GM11168 (cell line): ENCODE measurements at regions not wholly inside any gene's neighbourhood (a gene's known extent, or its start where the extent isn't known, plus 50 kb on each side); places are given as distances from the start of the nearest gene placed in this dataset.

ENCODE experiments used
- in situ Hi-C: fragments of 300-500 bp; cut with MboI; formaldehyde crosslinking; loops from one replicate; pipeline ENCODE4 v1.12.0; 2022; ENCODE audit warnings: low sequenced_read_pairs; ENCODE audit not compliant: unreplicated experiment

DNA sequence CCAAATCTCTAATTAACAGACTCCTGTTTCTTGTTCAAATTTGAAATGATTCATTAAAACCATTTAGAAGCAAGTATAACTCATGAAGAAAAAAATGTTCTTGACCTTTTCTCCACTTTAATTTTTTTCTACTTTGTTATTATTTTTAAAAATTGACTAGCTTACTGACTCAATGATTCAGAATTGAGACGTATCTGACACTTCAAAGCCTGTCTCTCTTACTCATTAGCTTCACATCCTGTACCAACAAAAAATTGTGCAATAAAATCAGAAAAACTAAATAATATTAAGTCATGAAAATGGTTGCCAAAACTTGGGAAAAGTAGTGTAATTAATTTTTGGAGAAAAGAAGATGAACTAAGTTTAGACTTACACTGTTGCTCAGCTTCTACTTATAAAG is 331.2 kb downstream of the SLC16A7 start:
- in situ Hi-C loops = no loop called here

DNA sequence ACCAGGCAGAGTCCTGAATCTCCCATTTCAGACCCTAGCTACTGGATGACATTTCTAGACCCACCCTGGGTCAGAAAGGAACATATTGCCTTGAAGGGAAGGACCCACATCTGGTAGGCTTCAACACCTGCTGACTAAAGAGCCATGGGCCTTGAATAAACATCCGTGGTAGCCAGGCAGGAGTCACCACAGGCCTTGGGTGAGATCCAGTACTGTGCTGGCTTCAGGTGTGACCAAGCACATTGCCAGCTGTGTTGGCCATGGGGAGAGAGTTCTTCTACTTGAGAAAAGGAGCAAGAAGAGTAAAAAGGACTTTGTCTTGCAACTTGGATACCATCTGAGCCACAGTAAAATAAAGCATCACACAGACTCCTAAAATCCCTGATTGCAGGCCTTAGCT is 332.6 kb downstream of the SLC16A7 start:
- in situ Hi-C loops = no loop called here

DNA sequence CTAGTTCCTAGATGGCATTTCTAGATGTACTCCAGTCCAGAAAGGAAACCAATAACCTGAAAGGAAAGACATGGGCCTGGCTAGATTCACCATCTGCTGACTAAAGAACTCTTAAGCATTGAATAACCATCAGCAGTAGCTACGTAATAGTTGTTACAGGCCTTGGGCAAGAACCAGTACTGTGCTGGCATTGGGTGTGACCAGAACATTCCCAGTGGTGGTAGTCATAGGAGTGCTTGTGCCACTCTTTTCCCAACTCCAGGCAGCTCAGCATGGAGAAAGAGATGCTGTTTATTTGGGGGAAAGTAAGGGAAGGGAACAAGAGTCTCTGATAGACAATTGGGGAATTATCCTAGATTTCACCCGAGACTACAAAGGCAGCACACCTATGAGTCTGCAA is 333.3 kb downstream of the SLC16A7 start:
- in situ Hi-C loops = no loop called here

DNA sequence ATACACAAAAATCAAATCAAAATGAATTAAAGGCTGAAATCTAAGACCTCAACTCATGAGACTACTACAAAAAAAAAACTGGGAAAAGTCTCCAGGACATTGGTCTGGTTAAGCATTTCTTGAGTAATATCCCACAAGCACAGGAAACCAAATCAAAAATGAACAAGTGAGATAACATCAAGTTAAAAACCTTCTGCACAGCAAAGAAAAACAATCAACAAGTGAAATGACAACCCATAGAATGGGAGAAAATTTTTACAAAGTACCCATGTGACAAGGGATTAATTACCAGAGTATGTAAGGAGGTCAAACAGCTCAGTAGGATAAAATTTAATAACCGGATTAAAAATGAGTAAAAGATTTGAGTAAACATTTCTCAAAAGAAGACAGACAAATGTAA is 338.7 kb downstream of the SLC16A7 start:
- in situ Hi-C loops = no loop called here

DNA sequence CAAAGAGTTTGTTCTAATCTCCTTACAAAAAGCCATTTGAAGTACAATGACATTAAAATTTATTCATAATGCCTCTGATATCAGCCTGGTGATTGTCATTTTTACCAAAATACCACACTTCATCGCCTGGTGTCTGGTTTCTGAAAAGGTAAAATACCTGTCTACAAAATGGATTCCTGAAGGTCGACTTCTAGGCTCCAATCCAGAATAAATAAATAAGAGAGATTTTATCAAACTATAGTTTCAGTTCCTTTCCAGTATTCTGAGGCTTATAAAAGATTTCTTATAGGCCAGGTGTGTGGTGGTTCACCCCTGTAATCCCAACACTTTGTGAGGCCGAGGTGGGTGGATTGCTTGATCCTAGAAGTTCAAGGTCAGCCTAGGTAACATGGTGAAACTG is 340.7 kb downstream of the SLC16A7 start:
- in situ Hi-C loops = no loop called here

DNA sequence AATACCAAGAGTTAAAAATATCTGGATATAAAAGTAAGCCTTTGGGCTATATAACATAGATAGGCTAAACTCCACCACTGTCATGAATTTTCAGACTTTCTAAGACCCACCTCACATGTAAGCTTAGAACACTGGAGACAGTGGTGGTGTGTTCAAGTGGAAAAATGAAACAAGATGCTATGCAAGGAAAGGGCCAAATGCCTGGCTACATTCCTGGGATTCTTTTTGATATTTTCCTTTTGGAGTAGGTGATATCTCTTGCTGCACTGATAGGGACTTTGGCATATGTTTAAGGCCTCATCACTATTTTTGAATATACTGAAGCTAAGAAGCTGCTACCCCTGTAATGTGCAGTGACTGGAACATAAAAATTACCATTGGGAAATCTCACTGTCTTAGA is 341.3 kb downstream of the SLC16A7 start:
- in situ Hi-C loops = no loop called here

DNA sequence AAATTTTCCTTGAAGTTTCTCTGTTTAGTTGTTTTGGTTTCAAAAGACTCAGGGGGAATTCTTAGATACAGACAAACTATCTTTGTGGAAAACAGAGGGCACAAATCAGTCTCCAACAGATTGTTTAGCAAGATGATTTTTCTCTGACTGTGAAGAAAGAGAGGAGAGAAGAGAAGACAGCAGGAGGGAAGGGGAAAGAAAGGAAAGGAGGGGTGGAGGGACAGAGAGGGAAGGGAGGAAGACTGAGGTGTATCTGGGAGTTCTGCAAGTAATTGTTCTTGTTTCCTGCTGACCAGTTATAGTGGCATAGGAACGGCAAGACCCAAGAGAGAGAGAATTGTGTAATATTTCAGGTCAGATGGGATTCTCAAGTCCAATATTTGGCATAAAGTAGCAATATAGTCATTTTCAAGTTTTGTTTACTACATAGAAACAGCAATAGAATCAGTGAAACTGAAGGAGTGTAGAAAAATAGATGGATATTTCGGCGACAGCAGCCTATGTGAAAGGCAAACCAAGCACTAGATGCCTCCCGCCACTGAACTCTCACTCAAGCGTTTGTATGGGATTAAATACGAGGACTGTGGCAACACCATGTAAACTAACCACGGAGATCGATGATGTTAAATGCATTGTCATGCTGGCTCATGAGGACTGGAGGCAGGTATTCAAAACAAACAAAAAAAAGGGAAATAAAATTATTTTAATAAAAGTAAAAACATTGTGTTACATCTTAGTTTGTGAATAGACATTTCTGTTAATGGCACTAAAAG is 342.5 kb downstream of the SLC16A7 start:
- in situ Hi-C loops = no loop called here

DNA sequence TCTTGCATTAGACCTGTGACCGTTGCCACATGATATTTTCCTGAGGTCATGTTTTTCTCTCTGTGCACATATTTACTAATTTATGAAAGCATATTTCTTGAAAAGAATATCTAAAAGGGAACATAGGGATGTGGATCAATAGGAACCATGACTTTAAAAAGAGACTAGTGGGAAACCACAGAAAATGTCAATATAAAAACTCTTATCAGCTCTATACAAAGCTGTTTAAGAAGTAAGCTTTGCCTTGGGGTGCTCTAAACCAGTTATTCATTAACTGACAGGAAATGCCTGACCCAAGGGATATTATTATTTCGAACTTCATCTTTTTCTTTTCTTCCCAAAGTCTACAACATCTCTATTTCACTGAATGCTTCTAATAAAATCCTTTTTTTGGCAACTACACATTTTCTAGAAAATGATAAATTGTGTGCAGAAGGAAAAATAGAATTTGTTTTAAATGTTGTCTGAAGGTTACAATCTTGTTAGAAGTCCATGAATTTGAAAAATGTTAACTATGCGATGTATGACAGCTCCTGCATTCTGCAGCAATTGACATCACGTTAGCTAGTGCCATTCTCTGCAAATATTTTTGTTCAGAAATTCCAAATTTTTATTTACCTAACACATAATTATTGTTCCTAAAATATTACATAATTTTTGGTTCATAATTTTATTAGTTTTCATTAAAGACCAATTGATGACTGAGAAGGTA is 345.0 kb downstream of the SLC16A7 start:
- in situ Hi-C loops = no loop called here

DNA sequence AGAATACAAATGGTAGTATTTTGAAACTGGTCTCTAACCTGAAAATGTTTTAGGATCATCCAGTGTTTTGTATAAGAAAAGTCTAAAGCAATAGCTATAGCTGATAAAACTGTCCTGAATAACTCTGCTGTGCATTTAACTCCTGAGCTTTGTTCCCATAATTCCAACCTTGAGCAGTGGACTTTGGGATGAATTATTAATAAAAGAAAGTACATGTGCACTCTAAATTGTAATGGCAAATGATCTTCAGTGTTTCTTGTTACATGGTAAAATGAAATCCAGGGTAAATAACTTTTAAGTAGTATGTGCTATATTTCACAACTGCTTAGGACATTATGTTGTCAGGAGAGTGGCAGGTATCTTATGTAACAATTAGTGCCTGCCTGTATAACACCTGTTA is 345.6 kb downstream of the SLC16A7 start:
- in situ Hi-C loops = no loop called here

DNA sequence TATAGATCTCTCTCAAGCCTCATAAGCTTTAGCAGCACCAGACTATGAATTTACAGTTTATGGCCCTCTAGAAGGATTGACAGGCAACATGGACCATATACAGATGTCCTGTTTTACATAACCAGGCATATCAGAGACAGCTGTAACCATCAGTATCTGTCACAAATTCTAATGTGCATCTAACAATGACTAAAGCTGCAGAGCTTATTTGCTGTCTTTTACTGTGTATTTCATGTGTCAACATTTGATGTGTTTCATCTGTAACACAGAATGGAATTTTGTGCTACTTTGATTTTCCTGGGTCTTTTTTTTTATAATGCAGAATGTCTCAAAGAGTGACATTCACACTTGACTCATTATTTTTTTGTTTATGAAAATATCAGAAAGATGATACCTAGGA is 348.3 kb downstream of the SLC16A7 start:
- in situ Hi-C loops = no loop called here

DNA sequence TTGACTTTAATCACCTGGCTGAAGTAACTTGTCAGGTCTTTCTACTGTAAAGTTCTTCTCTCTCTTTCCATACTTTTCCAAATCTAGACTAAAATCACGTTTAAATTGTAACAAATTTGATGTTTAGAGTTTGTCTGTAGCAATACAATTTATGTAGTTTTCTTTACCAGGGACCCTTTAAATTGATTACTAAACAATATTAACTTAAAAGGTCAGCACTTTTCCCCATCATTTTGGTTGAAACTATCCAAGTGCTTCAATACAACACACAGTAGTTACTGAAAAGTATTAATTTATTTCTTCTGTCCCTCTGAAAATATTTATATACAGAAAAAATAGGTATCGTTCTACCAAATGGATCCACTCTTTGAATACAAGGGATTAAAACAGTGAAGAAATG is 350.8 kb downstream of the SLC16A7 start:
- in situ Hi-C loops = no loop called here

DNA sequence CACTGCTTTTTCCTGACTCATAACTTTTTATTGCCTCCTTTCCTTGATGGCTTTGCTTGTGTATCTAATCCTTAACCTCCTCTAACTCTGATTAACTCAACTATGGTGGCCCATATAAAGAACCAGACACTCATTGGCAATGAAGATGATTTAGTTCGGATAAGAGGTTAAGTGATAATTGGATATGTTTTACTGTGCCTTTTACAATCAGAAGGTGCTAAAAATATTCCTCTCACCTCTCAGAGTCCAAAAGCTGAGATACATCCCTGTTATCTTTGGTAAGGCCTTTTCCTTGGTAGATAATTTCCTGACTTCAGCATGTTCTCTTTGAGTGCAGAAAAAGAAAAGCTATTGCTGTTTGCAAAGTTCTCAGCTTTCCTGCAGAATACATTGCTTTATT is 367.7 kb downstream of the SLC16A7 start:
- in situ Hi-C loops = no loop called here

DNA sequence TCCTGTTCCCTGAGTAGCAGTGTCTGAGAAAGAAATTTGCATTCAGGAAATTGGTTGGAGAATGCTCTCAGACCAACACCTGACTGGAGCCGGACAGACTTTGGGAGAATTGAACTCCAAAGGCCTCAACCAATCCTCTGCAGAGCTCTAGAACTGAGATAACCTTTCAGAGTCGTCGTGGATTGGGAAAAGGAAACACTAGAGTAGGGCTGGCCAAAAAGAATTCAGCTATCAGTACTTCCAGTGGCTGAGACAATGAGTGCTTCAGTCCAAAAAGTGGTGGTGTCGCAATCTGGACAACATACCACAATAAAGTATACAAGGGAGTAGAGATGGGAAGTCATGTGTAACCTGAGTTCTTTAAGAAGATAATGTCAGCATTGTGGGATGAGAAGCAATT is 377.1 kb downstream of the SLC16A7 start:
- in situ Hi-C loops = no loop called here

DNA sequence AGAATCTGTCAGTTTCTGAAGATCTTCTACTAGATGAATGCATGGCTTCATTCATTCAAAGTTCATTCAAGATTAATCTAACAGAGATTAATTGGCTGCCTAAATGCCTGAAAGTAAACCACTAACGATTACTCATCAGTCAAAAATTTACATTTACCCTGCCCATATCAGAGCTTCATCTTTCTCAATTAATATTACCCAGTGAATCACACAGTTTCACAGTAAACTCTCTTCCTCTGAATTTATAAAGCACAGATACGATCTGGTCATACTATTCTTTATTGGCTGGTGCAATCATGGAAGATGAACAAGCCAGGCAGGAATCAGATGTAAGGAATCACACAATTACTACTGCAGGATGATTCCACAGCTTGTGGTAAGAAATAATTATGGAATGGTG is 377.7 kb downstream of the SLC16A7 start:
- in situ Hi-C loops = no loop called here

DNA sequence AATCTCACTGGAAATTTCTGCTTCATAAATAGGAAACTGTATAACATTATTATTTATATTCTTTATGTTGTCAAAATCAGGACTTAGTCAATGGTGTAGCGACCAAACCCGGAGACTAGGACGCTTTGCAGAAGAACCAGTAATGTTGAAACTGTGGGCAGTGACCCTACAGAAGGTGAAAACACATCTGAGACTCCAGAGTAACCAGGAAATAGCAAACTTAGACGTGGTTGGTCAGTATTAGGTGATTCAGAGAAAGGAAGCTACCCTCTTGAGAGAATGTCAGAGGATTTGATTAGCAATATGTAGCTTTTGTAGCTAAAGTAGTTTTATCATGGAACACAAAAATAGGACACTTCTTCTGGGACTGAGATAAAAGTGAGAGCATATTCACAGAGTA is 381.9 kb downstream of the SLC16A7 start:
- in situ Hi-C loops = no loop called here

DNA sequence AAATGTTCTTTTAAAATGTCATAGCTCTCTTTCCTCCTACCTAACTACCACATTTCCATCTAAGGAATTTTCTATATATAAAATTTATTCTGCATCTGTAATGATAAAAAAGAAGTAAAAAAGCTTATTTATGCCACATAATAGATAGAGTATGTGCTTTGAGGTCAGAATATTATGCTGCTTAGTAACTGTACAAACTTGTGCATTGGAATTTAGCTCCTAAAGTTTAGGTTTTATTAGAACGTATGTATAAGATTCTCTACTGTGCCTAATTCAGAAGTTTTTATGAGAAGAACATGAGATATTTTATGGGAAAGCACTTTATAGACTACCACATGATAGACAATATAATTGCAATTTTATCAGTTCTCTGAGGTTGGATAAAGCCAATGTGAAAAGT is 384.6 kb downstream of the SLC16A7 start:
- in situ Hi-C loops = no loop called here

DNA sequence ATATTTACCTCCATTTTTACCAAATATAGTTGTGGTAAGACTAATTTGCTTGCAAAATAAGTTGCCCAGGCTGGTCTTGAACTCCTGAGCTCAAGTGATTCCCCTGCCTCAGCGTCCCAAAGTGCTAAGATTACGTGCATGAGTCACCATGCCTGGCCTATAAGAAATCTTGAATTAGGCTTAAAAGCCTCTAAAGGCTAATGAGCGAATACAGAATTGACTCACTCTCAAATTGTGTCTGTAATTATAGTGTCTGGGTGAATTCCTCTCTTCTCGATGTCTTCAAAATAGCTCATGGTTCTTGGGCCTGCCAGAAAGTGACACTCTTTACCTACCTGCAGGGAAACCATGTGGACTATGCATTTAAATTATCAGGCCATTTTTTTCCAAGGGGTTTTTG is 403.5 kb downstream of the SLC16A7 start:
- in situ Hi-C loops = no loop called here

DNA sequence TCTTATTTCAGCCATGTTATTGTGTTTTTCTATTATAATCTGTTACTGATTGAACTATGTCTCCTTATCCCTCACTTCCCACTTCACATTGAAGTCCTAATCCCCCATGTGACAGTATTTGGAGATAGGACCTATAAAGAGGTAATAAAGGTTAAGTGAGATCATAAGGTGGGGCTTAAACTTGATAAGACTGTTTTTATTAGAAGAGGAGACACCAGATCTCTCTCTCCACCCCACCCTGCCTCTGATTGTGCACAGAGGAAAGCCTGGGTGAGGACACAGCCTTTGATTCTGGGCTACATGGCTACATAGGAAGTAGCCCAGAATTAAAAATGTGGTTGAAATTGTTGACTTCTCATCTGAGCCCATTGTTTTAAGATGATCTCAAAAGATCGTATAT is 414.7 kb downstream of the SLC16A7 start:
- in situ Hi-C loops = no loop called here

DNA sequence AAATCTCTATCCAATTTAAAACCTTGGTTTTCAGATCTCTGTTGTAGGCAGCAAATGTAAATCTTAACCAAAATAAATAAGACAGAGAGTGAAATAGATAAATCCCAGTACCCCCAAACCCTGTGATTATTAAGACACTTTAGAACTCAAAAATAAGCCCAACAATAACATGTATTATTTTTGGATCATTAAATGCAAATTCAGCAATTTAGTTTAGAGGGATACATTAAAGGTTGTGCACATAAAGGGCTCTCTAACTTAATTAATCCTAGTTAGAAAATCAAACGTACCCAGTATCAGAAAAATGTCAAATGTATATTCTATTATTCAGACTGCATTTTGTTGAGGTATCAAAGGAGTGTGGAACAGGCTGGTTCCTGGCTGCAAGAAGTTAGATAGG is 416.8 kb downstream of the SLC16A7 start:
- in situ Hi-C loops = no loop called here

DNA sequence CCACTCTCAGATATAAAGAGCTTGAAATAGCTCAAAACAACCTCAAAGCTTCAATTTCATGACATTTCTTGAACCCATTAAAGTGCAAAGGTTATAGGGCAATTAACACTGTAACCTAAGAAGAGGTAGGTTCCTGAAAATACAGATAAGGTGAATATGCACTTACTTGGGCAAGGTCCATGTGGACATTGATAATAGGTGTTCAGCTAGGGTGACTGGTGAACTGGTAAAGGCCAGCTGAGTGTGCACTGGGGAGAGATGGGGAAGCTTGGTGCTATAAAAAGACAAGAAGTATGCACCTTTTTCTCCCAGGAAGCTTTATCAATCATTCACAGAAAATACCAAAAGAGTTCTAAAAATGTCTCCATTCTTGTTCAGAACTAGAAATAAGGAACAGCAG is 418.6 kb downstream of the SLC16A7 start:
- in situ Hi-C loops = no loop called here

DNA sequence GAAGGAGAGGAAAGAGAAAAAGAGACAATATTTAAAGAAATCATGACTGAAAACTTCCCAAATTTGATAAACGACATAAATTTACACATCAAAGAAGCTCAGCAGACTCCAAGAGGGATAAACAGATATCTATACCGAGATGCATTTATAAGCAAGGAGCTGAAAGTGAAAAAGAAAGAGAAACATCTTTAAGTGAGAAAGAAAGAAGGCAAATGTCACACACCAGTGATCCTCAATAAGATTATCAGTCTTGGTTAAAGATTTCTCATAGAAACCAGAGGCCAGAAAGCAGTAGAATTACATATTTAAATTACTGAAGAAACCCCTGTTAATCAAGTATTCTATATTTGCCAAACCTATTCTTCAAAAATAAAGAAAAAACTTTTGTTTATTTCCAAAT is 424.2 kb downstream of the SLC16A7 start:
- in situ Hi-C loops = no loop called here

DNA sequence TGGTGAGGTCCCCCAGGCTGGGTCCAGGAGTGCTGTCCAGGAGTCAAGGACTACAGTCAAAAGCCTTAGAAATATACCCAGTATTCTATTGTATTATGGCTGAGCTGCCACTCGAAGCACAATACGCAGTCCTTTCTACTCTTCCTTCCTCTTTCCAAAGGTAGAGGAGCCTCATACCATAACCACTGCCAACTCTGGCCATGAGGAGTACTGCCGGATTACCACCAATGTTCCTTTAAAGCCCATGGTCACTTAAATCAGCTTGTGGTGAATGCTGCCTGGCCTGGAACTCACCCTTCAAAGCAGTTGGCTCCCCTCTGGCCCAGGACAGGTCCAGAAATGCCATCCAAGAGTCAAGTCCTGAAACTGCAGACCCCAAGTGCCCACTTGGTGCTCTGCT is 425.4 kb downstream of the SLC16A7 start:
- in situ Hi-C loops = no loop called here
